ENCODE measurements at regions not wholly inside any gene's neighbourhood (a gene's known extent, or its start where the extent isn't known, plus 50 kb on each side); places are given as distances from the start of the nearest gene placed in this dataset.
A peak's percentile ranks its signal among the peaks of the same experiment; 100 is the strongest.
"Not testable (repeated sequence)": the region's sequence is repeated elsewhere in the genome, so short reads cannot be mapped to it uniquely, and the experiment has no call there.

DNA sequence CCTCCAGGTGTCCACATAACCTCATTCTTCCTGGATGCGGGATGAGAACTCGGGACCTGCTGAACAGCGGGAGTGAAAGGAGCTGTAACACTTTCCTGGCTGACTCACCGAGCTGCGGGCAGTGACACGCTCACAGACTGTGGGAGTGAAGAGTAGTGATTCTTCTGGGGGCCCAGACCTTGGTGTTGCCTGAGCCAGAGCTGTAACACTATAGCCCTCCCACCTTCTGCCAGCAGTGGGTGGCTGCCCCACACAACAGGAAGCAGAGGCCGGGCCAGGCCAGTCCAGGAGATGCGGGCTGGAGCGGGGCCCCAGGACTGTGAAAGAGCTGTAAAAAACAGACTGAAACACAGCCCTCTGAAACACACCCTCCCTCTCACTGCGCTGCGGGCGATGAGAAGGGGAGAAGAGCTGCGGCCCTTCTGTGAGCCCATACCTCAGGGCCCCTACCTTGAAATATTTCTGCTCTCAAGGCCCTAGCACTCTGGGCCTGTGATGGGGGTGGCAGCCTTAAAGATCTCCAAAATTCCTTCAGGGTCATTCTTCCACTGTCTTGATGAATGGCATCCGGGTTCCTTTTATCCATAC, 464.0 kb upstream of the CCDC54 start:
- DNase-seq, result no peak

DNA sequence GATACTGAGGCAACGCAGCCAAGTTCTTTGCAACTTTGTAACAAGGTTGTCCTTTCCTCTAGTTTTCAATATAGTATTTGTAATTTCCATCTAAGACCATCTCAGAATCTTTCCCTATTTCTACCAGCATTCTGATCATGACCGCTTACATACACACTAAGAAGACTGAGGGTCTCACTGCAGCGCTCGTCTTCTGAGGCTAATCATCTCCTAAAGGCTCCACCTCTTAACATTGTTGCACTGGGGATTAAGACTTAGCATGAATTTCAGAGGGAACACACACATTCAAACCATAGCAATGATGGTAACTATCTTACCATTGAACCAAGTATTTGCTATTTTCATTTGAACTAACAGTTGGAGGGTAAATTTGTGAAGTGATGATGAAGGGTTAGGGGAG, 463.3 kb upstream of the CCDC54 start:
- DNase-seq, result no peak

DNA sequence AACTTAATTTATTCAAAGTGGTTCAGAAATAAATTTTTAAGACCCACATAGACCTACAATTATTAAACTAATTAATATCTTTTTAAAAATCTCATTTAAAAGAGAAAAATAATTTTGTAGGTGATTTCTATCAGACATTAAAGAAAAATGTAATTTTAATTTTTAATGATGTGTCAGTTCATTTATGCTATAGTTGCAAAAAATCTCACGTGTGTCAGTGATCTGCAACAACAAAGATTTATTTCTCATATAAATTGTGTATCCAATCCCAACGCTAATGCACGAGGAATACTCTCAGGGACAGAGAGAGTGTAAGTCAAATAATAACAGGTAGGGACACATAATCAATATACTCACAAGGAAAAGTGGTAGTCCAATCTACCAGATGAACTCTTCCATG, 456.6 kb upstream of the CCDC54 start:
- DNase-seq, result no peak

DNA sequence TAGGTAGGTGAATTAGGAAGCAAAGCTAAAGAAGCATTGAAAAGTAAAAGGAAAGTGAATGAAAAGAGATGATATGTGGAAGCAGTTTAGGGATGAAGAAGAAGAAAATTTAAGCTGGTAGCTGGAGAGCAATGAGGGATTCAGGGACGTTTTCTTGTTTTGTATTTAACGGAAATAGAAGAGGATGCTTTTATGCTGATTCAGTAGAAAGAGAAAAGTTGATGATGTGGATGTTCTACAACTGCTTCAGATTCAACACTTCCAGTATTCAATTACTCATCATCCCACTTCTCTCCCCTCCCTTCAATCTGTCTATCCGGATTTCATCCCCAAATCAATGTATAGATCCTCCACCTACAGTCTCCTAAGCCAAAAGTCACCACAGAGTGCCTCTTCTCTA, 448.2 kb upstream of the CCDC54 start:
- DNase-seq, result no peak

DNA sequence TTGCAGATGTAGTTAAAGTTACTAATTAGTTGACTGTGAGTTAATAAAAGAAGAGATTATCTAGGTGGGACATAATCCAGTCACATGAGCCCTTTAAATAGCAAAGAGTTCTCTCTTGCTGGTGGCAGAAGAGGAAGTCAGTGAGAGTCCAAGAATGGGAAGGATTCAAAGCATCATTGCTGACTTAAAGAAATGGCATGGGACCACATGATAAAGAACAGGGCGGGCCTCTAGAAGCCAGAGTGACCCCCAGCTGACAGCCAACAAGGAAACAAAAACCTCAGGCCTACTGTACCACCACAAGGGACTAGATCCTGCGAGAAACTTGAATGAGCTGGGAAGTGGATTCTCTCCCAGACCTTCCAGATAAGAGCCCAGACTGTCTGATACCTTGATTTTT, 447.2 kb upstream of the CCDC54 start:
- DNase-seq, result no peak

DNA sequence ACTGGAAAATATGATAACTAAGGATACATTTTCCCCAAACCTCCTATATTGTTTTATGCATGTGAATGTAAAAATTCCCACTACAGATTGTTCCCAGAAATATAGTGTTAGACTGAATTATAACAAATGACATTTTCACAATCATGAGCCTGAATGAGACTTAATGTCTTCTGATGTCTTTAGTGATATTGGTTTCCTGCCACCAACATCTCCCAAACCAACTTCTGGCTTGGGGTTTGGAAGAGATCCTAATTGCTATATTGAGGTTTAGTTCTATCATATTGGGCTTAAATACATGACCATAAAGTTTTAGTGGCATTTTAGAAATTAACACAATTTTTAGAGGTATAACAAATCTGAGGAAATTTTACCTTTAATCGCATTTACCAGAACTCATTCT, 445.3 kb upstream of the CCDC54 start:
- no peak for DNase-seq

DNA sequence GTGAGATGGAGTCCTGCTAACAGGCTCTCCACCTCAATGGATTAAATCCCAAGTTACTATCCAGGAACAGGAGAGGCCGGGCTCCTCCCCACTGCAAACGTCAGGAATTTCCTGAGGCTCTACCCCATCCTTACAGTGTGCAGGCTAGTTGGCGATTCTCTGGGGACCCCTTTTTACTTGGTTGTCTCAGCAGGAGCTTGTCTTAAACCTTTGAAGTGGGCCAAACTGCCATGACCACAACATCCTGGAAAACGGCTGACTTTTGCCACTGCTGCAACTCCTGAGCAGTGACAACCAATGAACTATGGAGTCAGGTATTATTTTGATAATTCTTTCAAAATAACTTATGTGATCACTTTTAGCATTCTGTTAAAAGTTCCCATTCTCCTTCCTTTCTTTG, 440.9 kb upstream of the CCDC54 start:
- DNase-seq, result no peak

DNA sequence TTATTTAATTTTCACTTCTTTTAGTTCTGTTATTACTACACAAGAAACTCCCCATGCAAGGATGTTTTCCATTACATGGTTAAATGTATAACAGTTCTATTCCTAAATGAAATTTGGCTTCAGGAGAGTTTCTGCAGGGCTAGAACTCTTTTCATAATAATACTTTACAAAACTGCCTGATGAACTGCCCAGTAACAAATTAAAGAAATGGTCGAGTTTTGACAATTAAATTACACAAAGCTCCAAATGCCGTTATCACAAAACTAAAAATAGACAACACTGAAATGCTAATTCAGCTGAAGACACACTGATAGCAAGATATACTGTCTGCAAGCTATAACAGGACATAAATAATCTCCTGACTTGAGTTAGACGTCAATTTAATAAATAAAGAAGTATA, 435.2 kb upstream of the CCDC54 start:
- no peak for DNase-seq

DNA sequence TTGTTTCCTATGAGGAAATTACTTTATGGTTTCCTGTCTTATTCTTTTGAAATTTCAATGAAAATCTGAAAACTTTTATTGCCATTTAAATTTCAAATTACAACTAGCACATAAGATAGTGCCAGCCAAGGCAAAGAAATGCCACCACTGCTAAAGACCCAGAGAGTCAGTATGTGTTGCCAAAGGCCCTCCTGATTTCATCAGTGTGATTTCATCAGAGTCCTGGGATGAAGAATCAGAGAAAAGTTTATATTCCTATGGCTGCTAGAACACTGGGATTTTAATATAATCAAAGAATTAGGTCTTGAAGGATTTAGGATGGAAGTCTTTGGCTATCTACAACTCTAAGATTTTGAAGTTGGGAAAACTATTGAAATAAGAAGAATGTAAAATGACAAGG, 434.2 kb upstream of the CCDC54 start:
- DNase-seq, result no peak

DNA sequence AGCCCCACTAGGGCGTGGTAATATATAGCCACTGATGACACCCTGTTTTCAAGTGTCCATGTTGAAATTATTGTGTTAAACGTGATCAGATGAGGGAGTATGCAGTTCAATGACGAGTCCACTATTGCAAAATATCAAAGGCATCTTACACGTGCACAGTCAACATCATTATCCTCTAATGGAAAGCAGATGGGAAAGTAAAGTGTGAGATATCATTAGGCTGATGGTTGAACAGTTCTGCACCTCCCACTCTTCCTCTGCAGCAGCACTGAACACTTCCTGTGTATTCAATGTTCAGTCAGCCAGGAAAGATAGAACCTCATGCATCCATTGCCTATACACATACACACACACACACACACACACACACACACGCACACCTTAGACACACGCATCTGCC, 431.8 kb upstream of the CCDC54 start:
- DNase-seq, result no peak

DNA sequence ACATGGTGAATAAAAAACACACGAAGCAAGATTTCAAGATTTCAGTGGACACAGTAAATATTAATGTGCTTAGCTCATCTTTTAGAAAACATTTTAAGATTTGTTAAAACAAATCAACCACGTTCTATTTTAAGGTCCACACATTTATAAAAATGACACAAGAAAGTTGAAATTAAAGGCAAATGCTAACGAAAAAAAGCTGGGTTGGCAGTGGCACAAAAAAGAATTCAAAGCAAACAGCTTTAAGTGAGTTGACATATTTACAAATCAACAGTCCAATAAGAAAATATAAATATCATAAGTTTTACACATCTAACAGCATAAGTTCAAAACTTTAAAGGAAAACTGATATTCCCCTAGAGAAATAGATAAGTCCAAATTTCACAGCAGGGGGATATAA, 430.4 kb upstream of the CCDC54 start:
- DNase-seq, result no peak

DNA sequence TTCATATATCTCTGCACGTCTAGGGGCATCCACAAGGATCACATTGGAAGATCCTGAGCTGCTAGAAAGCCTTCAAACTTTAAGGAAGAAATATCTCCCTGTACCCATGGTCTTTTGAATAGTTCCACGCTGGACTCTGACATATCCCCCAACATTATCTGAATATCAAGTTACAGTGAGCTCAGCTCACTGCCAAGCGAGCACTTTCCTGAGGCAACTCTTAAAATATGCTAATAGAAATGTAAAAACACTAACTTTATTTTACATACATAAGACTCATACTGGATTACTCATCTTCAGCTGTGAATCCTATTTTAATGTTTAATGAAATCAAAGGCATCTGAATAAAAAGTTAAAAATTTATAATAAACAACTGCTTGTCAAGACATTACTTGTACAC, 420.2 kb upstream of the CCDC54 start:
- DNase-seq, result no peak

DNA sequence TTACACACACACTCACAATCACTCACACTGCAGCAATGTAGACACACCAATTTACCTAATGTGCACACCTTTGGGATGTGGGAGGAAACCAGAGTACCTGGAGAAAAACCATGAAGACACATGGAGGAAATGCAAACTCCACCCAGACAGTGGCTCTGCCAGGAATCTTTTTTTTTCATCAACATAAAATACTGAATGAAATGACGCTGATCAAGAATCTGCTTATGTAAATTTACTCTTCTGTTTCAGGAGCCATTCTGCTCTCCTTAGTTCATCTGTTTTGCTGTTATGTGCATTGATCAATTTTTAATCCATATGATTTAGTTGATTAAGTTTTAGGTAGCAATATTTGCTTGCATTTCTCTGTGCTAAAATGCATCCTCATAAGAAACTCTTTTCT, 414.2 kb upstream of the CCDC54 start:
- no peak for DNase-seq

DNA sequence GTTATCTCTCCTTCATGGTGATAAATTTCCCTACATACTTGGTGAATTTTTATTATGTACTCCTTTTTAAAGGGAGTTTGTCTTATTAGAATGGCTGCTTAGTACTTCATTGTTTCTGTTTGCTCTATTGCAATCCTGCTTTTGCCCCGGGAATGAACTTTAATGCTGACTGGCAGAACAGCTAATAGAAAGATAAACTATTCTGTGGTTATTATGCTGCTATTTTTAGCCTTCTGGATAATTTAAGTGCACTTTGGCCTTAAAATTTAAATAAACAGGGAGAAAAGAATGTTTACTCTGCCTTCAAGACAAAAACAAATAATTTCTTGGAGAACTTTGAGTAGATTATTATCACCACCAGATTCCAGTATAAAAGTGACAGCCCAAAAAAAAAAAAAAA, 413.8 kb upstream of the CCDC54 start:
- no peak for DNase-seq

DNA sequence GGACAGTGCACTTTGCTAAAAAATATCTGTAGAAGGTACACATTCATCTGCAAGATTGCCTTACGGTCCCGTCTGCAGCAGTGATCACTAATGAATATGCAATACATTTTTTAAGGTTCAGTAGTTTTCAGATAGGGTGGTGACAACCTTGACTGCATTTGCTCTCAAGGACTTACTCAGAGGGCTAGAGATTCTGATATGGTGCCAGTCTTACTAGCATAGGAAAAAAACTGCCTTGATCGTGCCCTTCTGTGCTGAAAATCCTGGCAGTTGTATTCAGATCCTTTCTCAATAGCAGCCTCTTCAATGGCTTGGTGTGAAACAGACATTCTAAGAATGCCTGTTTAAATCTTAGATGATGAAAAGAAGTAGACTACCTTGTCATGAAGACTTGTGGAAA, 411.9 kb upstream of the CCDC54 start:
- DNase-seq, result no peak

DNA sequence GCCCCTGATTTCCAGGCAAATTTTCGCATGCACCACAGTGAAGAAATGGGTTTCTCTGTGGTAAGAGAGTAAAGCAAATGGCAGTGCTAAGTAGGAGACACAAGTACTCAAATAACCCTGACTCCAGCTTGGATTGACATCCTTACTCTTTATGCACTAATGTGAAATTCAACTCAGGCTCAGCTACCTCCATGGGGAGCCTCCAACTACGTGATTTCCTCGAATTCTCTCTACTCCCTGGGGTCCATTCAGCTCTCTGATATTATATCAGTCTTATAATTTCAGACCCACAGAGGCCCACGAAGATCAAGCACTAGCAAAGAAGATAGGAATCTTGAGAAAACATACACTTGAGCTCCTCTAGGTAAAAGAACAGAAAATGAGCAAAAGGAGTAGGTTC, 407.6 kb upstream of the CCDC54 start:
- no peak for DNase-seq

DNA sequence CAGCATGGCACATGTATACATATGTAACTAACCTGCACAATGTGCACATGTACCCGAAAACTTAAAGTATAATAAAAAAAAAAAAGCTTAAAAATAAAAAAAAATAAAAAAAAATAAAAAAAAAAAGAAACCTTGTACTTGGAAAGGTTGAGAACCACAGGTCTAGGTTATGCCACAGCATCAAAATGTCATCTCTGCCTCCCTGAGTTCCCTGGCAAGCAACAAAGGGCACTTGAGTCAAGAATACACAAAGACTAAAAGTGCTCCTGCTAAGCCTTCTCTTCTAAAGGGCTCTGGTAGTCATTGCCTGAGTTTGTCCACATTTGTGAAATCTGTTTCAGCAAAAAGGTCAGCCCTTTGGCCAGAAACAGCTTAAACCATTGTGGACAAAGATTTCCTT, 395.8 kb upstream of the CCDC54 start:
- DNase-seq, result no peak

DNA sequence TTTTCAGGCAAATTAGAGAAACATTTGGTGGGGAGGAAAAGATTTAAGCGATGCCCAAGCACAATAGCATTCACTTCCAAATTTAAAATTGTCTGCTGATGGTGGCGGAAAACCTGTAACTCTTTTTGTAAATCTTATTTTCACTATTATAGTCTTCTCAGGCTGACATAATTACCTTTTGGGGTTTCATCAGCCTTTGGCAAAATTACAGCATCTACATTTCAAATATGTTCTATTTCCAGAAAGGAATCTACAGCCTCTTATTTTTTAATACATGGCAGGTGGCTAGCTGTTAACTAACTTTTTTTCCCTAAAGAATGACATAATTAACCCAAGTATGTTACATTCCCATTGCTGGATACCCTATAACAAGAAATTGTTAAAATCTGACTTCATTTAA, 391.5 kb upstream of the CCDC54 start:
- no peak for DNase-seq

DNA sequence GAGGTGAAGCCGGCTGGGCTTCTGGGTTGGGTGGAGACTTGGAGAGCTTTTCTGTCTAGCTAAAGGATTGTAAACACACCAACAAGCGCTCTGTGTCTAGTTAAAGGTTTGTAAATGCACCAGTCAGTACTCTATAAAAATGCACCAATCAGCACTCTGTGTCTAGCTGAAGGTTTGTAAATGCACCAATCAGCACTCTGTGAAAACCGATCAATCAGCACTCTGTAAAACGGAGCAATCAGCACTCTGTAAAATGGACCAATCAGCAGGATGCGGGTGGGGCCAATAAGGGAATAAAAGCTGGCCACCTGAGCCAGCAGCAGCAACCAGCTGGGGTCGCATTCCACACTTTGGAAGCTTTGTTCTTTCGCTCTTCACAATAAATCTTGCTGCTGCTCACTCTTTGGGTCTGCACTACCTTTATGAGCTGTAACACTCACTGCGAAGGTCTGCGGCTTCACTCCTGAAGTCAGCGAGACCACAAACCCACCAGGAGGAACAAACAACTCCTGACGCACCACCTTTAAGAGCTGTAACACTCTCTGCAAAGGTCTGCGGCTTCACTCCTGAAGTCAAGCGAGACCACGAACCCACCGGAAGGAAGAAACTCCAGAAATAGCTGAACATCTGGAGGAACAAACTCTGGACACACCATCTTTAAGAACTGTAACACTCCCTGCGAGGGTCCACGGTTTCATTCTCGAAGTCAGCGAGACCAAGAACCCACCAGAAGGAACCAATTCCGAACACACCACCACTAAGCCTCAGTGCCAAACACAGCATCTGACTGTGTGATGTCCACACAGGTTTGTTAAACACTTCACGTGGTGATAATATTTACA, 378.2 kb upstream of the CCDC54 start:
- not testable (repeated sequence) for DNase-seq

DNA sequence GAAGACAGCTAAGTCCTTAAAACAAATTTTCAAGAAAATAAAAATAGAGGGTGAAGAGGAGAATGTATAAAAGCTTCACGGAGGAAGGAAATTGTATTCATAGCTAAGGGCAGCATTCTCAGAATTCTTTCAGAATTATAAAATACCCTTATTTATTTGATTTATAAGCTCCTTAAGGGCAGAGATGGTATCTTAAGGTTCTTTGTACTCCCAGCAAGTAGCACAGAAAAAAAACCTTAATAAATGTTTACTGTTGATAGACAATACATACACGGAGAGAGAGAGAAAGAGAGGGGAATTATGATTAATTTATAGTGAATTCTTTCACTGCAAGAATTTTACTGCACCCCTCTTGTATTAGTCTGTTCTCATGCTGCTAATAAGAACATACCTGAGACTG, 375.6 kb upstream of the CCDC54 start:
- DNase-seq, result no peak

DNA sequence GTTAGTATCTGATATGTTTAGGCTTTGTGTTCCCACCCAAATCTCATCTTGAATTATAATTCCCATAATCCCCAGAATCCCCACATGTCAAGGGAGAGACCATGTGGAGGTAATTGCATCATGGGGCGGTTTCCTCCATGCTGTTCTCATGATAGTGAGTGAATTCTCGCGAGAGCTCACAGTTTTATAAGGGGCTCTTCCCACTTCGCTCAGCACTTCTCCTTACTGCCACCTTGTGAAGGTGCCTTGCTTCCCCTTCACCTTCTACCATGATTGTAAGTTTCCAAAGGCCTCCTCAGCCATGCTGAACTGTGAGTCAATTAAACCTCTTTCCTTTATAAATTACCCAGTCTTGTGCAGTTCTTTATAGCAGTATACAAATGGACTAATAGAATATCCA, 371.9 kb upstream of the CCDC54 start:
- DNase-seq, result not testable (repeated sequence)

DNA sequence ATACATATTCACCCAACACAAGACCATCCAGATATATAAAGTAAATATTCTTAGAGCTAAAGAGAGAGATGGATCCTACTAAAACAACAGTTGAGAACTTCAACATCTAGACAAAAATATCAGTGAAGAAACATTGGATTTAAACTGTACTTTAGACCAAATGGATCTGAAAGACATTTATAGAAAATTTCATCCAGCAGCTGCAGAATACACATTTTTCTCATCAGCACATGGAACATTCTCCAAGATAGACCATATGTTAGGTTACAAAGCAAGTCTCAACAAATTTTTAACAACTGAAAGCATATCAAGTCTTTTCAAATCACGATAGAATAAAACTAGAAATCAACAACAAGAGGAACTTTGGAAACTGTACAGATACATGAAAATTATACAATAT, 369.0 kb upstream of the CCDC54 start:
- peak; percentile 66 for DNase-seq

DNA sequence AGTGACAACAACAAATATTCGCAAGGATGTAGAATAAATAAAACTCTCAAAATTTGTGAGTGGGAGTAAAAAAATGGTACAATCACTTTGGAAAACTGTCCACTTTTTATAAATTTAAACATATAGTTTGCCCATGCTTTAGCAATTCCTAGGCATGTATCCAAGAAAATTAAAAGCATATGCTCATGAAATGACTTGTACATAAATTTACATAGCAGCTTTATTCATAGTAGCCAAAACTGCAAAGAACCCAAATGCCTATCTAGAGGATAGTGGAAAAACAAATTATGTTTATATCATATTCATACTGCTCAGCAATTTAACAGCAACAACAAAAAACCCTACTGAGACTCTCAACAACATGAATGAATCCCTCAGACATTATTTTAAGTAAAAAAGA, 363.6 kb upstream of the CCDC54 start:
- DNase-seq, result peak; percentile 47

DNA sequence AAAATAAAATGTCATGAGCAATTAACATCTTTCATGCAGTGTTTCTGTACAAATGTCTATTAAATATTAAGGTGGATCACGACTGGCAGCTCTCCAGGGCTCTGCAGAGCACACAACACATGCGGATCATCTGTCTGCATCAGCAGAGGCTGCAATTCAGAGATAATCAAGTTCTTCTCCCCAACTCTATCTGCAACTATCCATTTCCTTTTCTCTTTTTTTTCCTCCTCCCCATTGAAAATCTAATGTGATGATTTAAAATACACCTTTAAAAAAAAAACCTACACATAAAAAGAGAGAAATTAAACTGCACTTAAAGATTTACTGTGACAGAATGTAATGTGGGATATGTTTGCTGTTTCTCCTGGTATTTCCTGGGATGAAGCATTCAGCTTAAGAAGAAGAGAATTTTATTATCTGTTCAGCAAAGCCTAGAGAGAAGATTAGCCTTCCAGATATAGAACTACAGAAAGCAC, 352.6 kb upstream of the CCDC54 start:
- peak; percentile 36 for DNase-seq

Data from skin of body (tissue), 1 donor.